ENCODE measurements at regions not wholly inside any gene's neighbourhood (a gene's known extent, or its start where the extent isn't known, plus 50 kb on each side); places are given as distances from the start of the nearest gene placed in this dataset.

DNA sequence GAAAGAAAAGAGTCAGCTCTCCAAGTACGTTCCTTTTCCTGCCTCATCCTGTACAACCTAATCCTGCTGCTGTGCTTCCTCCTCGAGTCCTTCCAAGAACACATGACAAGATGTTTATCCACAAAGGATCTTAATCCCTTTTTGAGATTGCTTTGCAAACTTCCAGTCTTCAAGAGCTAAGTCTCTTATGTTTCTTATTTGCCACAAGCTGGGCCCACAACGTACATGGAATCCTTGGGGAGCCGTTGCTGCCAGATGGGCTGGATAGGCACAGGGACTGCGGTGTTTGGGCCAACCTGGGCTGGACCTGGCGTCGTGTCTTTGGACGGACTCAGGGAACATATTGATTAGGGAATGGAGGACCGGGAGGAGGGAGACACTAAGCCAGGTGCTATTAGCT is 79.7 kb upstream of the AFDN start:
- Histone ChIP-seq H3K4me3 (no peak overlapping the region), H3K36me3 (ENCODE audit: low read depth) (no peaks in the 10 kb centered on the region), H3K4me1 (ENCODE audit: low read depth) (peaks cover 7% of the 10 kb centered on the region), H3K9me3 (no peaks in the 10 kb centered on the region)
- TF ChIP-seq, protein P1, sequence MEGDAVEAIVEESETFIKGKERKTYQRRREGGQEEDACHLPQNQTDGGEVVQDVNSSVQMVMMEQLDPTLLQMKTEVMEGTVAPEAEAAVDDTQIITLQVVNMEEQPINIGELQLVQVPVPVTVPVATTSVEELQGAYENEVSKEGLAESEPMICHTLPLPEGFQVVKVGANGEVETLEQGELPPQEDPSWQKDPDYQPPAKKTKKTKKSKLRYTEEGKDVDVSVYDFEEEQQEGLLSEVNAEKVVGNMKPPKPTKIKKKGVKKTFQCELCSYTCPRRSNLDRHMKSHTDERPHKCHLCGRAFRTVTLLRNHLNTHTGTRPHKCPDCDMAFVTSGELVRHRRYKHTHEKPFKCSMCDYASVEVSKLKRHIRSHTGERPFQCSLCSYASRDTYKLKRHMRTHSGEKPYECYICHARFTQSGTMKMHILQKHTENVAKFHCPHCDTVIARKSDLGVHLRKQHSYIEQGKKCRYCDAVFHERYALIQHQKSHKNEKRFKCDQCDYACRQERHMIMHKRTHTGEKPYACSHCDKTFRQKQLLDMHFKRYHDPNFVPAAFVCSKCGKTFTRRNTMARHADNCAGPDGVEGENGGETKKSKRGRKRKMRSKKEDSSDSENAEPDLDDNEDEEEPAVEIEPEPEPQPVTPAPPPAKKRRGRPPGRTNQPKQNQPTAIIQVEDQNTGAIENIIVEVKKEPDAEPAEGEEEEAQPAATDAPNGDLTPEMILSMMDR (IDR thresholded peaks at IDR 0.05): no peak
- ATAC-seq (no peak), DNase-seq (no peak)
- intact Hi-C loops (cut with DNase I, micrococcal nuclease): no loop called here

GRCh38 chr6:167747645-167748044 is 79.1 kb upstream of the AFDN start:
- DNase-seq (no peak), ATAC-seq (no peak)
- peaks cover 7% of the 10 kb centered on the region for H3K4me1 ChIP-seq (ENCODE audit: low read depth)
- TF ChIP-seq, protein P1 (IDR thresholded peaks at IDR 0.05): no peak
- H3K4me3 ChIP-seq: no peak overlapping the region
- H3K36me3 ChIP-seq (ENCODE audit: low read depth): no peaks in the 10 kb centered on the region
- H3K9me3 ChIP-seq: no peaks in the 10 kb centered on the region
- intact Hi-C loops (cut with DNase I, micrococcal nuclease): no loop called here

DNA sequence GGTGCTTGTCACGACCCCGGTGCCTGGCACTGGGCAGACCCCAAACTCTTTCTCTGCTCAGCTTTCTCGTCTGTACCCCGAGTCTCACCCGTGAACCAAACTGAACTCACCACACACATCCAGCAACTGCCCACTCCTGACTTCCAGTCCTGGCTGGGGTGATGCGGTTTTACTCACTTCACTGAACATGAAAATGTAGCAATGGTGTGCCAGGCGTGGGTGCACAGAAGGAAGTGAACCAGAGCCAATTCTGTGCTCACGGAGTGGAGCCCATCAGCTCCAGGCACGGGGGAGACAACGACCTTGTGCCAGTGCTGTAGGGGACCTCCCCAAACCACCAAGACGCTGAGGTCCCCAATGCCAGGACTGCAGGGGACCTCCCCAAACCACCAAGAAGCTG is 78.7 kb upstream of the AFDN start:
- DNase-seq (no peak), ATAC-seq (no peak)
- Histone ChIP-seq H3K9me3 (no peaks in the 10 kb centered on the region), H3K4me3 (no peak overlapping the region), H3K36me3 (ENCODE audit: low read depth) (no peaks in the 10 kb centered on the region), H3K4me1 (ENCODE audit: low read depth) (peaks cover 7% of the 10 kb centered on the region)
- intact Hi-C loops (cut with DNase I, micrococcal nuclease): no loop called here
- TF ChIP-seq, protein P1 (IDR thresholded peaks at IDR 0.05): no peak

GRCh38 chr6:167748458-167749379 is 78.0 kb upstream of the AFDN start:
- DNase-seq: no peak
- intact Hi-C loops (cut with DNase I, micrococcal nuclease): no loop called here

DNA sequence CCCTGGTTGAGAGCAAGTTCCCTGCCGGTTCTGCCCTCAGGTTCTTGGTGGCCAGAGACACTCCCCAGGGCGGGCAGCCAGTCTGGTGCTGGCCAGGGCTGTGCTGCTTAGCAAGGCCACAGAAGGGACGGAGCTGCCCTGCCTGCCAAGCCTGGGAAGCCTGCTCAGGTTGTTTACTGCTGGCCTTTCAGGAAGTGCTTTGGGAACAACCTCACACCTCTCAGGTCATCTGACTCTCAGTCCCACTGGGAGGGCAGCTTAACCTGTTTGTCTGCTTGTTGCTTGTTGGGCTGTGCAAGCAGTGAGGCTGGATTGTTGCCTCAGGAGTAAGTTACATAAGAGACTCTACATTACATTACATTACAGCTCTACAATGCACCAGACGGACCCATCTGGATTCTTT is 75.8 kb upstream of the AFDN start:
- ATAC-seq (peak; percentile 97), DNase-seq (peak; percentile 74 to 90 (median 75))
- H3K36me3 ChIP-seq (ENCODE audit: low read depth): no peaks in the 10 kb centered on the region
- no peaks in the 10 kb centered on the region for H3K9me3 ChIP-seq
- TF ChIP-seq, protein P1 (IDR thresholded peaks at IDR 0.05): no peak
- H3K4me3 ChIP-seq: no peak overlapping the region
- H3K4me1 ChIP-seq (ENCODE audit: low read depth): peaks cover 7% of the 10 kb centered on the region
- intact Hi-C loops (cut with DNase I, micrococcal nuclease): no loop called here

More at GRCh38 chr6:167748458-167749379, 78.0 kb upstream of the AFDN start:
- H3K9me3 ChIP-seq: no peaks in the 10 kb centered on the region
- TF ChIP-seq, protein P1 (IDR thresholded peaks at IDR 0.05): no peak
- H3K36me3 ChIP-seq (ENCODE audit: low read depth): no peaks in the 10 kb centered on the region
- peaks cover 7% of the 10 kb centered on the region for H3K4me1 ChIP-seq (ENCODE audit: low read depth)
- H3K4me3 ChIP-seq: no peak overlapping the region
- ATAC-seq: peak; percentile 25
